GM18951 (cell line): ENCODE measurements at regions not wholly inside any gene's neighbourhood (a gene's known extent, or its start where the extent isn't known, plus 50 kb on each side); places are given as distances from the start of the nearest gene placed in this dataset.
"Not testable (repeated sequence)": the region's sequence is repeated elsewhere in the genome, so short reads cannot be mapped to it uniquely, and the experiment has no call there.

Source experiments
- POLR2A ChIP-seq: IDR thresholded peaks from 4 replicates; pipeline ENCODE4 v1.6.1; 2011; ENCODE audit warnings: mild to moderate bottlenecking; ENCODE audit not compliant: insufficient read length, insufficient read depth; ENCODE audit errors: extremely low read depth
- in situ Hi-C: fragments of 300-500 bp; cut with MboI; formaldehyde crosslinking; loops from one replicate; pipeline ENCODE4 v1.12.0; 2022; ENCODE audit warnings: low sequenced_read_pairs, mixed read lengths, inconsistent platforms; ENCODE audit not compliant: unreplicated experiment

- in situ Hi-C loops: no loop called here
- TF ChIP-seq POLR2A: no peak
Measured at GRCh38 chr10:114872519-114873087, 51.0 kb downstream of the FHIP2A start.

GRCh38 chr10:114874827-114875411 lies 53.3 kb downstream of the FHIP2A start:
- in situ Hi-C loops: no loop called here
- no peak for TF ChIP-seq POLR2A

- in situ Hi-C loops: not testable (repeated sequence)
Measured at GRCh38 chr10:114875590-114876081, 54.1 kb downstream of the FHIP2A start.

GRCh38 chr10:114876169-114876568 lies 54.6 kb downstream of the FHIP2A start:
- TF ChIP-seq POLR2A: no peak
- in situ Hi-C loops: no loop called here

- no peak for TF ChIP-seq POLR2A
- in situ Hi-C loops: no loop called here
Measured at GRCh38 chr10:114876602-114877300, 55.2 kb downstream of the FHIP2A start.

- in situ Hi-C loops: no loop called here
- no peak for TF ChIP-seq POLR2A
Measured at GRCh38 chr10:114877301-114877644, 55.7 kb downstream of the FHIP2A start.

- no peak for TF ChIP-seq POLR2A
- in situ Hi-C loops: no loop called here
Measured at GRCh38 chr10:114879093-114879492, 57.5 kb downstream of the FHIP2A start.

- no peak for TF ChIP-seq POLR2A
- in situ Hi-C loops: loop anchor here (10.0 kb wide), 1 partner anchor 235 kb away; no protein-coding TSS in a partner anchor
Measured at GRCh38 chr10:114879541-114880158, 58.1 kb downstream of the FHIP2A start.

- in situ Hi-C loops: loop anchor here (10.0 kb wide), 1 partner anchor 233 kb away; no protein-coding TSS in a partner anchor
- no peak for TF ChIP-seq POLR2A
Measured at GRCh38 chr10:114881417-114881816, 56.6 kb upstream of the TRUB1 start.

GRCh38 chr10:114881901-114882300 lies 56.1 kb upstream of the TRUB1 start:
- in situ Hi-C loops: loop anchor here (10.0 kb wide), 1 partner anchor 233 kb away; no protein-coding TSS in a partner anchor
- TF ChIP-seq POLR2A: no peak

- in situ Hi-C loops: loop anchor here (10.0 kb wide), 1 partner anchor 229 kb away; no protein-coding TSS in a partner anchor
- TF ChIP-seq POLR2A: no peak
Measured at GRCh38 chr10:114885443-114885842, 52.6 kb upstream of the TRUB1 start.
